ENCODE measurements at regions not wholly inside any gene's neighbourhood (a gene's known extent, or its start where the extent isn't known, plus 50 kb on each side); places are given as distances from the start of the nearest gene placed in this dataset.

- no peak for DNase-seq (ENCODE audit: low spot score)
- no peaks in the 10 kb centered on the region for H3K4me1 Mint-ChIP-seq (ENCODE audit: unreplicated experiment)
- TF ChIP-seq, protein P1, sequence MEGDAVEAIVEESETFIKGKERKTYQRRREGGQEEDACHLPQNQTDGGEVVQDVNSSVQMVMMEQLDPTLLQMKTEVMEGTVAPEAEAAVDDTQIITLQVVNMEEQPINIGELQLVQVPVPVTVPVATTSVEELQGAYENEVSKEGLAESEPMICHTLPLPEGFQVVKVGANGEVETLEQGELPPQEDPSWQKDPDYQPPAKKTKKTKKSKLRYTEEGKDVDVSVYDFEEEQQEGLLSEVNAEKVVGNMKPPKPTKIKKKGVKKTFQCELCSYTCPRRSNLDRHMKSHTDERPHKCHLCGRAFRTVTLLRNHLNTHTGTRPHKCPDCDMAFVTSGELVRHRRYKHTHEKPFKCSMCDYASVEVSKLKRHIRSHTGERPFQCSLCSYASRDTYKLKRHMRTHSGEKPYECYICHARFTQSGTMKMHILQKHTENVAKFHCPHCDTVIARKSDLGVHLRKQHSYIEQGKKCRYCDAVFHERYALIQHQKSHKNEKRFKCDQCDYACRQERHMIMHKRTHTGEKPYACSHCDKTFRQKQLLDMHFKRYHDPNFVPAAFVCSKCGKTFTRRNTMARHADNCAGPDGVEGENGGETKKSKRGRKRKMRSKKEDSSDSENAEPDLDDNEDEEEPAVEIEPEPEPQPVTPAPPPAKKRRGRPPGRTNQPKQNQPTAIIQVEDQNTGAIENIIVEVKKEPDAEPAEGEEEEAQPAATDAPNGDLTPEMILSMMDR (IDR thresholded peaks at IDR 0.05; ENCODE audit: unreplicated experiment): no peak
- H3K4me3 Mint-ChIP-seq (ENCODE audit: unreplicated experiment): no peak overlapping the region
- no peaks in the 10 kb centered on the region for H3K9me3 Mint-ChIP-seq (ENCODE audit: unreplicated experiment)
- H3K27ac Mint-ChIP-seq (ENCODE audit: unreplicated experiment): no peak overlapping the region
- H3K36me3 Mint-ChIP-seq (ENCODE audit: low read depth, unreplicated experiment): no peaks in the 10 kb centered on the region
- H3K27me3 Mint-ChIP-seq (ENCODE audit: unreplicated experiment): no peaks in the 10 kb centered on the region
Observed at GRCh38 chr2:150043172-150043500, 444.3 kb downstream of the RND3 start.

DNA sequence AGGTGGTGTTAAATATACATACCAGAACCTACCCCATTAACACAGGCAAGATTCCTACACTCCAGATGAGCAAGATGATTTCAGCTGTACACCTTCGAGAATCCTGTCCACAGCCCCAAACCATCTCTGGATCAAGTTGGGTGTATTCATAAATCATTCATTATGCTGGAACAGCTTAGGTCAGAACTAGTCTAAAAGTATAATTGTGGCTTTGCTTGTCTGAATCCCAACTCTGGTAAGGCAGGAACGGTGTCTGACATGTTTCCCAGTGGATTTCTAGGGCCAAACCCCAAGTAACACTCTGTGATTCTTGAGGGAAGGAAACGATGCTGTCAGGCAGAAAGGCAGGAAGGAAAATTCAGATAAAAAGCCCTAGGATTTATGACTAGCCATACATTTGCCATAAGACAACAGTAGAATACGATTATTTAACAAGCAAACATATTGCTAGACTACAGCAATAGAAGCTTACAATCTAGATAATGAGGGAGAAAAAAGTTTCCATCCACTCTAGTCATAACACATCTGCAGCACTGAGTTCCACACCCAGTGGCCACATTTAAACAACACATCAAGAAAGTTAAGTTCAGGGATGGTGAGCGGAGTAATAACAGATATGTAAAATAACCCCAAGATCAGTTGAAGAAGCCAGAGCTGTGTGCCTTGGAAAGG is 444.8 kb downstream of the RND3 start:
- DNase-seq (ENCODE audit: low spot score): no peak
- no peaks in the 10 kb centered on the region for H3K27me3 Mint-ChIP-seq (ENCODE audit: unreplicated experiment)
- no peaks in the 10 kb centered on the region for H3K36me3 Mint-ChIP-seq (ENCODE audit: low read depth, unreplicated experiment)
- no peak overlapping the region for H3K4me3 Mint-ChIP-seq (ENCODE audit: unreplicated experiment)
- H3K9me3 Mint-ChIP-seq (ENCODE audit: unreplicated experiment): no peaks in the 10 kb centered on the region
- no peak overlapping the region for H3K27ac Mint-ChIP-seq (ENCODE audit: unreplicated experiment)
- H3K4me1 Mint-ChIP-seq (ENCODE audit: unreplicated experiment): no peaks in the 10 kb centered on the region
- TF ChIP-seq, protein P1 (IDR thresholded peaks at IDR 0.05; ENCODE audit: unreplicated experiment): no peak

DNA sequence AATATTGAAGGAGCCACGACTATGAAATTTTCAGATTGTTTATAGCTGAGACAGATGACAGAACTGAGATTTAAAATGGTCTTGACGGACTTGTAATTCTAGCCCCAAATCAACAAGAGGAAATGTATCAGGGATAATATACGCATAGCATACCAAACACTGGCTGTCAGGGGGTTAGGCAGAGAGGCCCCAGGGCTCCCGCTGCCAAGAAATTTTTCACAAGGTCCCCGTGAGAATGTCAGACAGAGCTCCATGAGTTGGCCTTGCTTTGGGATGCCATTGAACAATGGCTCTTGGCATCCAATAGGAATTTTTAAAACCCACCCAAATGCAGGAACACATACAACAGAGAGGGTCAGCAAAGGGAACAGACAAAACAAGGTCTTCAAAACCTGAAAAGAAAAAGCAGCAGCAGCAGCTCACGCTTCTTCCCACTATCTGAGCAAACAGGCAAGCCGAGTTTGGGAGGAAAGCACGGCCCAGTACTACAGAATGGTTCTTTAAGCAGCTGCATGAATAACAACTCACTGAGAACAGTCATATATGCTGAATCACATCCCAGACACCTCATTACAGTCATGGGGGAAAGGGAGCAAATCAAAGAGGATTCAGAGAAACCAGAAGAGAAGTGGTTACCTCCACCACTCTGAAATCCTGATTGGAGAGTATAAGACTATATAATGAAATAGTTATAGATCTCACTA is 445.6 kb downstream of the RND3 start:
- Mint-ChIP-seq H3K27me3 (ENCODE audit: unreplicated experiment) (no peaks in the 10 kb centered on the region), H3K36me3 (ENCODE audit: low read depth, unreplicated experiment) (no peaks in the 10 kb centered on the region), H3K4me1 (ENCODE audit: unreplicated experiment) (no peaks in the 10 kb centered on the region), H3K9me3 (ENCODE audit: unreplicated experiment) (no peaks in the 10 kb centered on the region), H3K4me3 (ENCODE audit: unreplicated experiment) (no peak overlapping the region), H3K27ac (ENCODE audit: unreplicated experiment) (no peak overlapping the region)
- no peak for DNase-seq (ENCODE audit: low spot score)
- TF ChIP-seq, protein P1 (IDR thresholded peaks at IDR 0.05; ENCODE audit: unreplicated experiment): no peak

DNA sequence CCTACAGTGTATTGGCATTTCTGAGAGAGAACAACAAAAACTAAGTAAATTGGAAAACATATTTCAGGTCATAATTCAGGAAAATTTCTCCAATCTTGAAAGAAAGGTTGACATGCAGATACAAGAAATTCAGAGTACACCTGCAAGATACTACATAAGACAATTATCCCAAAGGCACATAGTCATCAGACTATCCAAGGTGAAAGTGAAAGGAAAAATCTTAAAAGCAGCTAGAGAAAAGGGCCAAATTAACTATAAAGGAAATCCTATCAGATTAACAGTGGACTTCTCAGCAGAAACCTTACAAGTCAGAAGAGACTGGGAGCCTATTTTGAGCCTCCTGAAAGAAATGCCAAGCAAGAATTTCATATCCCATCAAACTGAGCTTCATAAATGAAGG is 449.0 kb upstream of the MMADHC start:
- DNase-seq (ENCODE audit: low spot score): no peak
- Mint-ChIP-seq H3K9me3 (ENCODE audit: unreplicated experiment) (no peaks in the 10 kb centered on the region), H3K27me3 (ENCODE audit: unreplicated experiment) (no peaks in the 10 kb centered on the region), H3K27ac (ENCODE audit: unreplicated experiment) (no peak overlapping the region), H3K4me3 (ENCODE audit: unreplicated experiment) (no peak overlapping the region), H3K36me3 (ENCODE audit: low read depth, unreplicated experiment) (no peaks in the 10 kb centered on the region), H3K4me1 (ENCODE audit: unreplicated experiment) (no peaks in the 10 kb centered on the region)
- TF ChIP-seq, protein P1 (IDR thresholded peaks at IDR 0.05; ENCODE audit: unreplicated experiment): no peak

DNA sequence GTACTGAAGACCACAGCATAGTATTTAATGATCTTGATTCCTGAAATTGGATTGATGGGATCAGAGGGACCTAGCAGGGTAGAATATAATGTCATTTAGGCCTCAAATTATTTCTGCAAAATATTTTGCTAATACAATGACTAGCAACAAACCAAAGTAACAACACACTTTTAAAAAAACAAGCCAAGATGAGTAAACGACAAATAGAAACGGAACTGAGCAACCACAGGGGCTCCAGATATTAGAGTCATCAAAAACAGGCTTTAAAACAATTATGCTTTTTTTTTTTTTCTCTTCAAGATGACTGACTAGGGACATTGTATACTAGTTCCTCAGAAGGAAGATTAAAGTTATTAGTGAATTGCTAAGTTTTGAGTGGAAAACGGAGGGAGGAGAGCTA is 447.1 kb upstream of the MMADHC start:
- Mint-ChIP-seq H3K27ac (ENCODE audit: unreplicated experiment) (no peak overlapping the region), H3K4me3 (ENCODE audit: unreplicated experiment) (no peak overlapping the region), H3K36me3 (ENCODE audit: low read depth, unreplicated experiment) (no peaks in the 10 kb centered on the region), H3K4me1 (ENCODE audit: unreplicated experiment) (no peaks in the 10 kb centered on the region), H3K9me3 (ENCODE audit: unreplicated experiment) (no peaks in the 10 kb centered on the region), H3K27me3 (ENCODE audit: unreplicated experiment) (no peaks in the 10 kb centered on the region)
- TF ChIP-seq, protein P1 (IDR thresholded peaks at IDR 0.05; ENCODE audit: unreplicated experiment): no peak
- no peak for DNase-seq (ENCODE audit: low spot score)
